GM21737 (cell line): ENCODE measurements at regions not wholly inside any gene's neighbourhood (a gene's known extent, or its start where the extent isn't known, plus 50 kb on each side); places are given as distances from the start of the nearest gene placed in this dataset.
"Not testable (repeated sequence)": the region's sequence is repeated elsewhere in the genome, so short reads cannot be mapped to it uniquely, and the experiment has no call there.

Source experiments
- ATAC-seq: cut with Tn5 transposase; IDR thresholded peaks from one replicate; pipeline ENCODE4 v1.9.1; 2021; ENCODE audit warnings: mild to moderate bottlenecking, moderate library complexity; ENCODE audit not compliant: unreplicated experiment

GRCh38 chr3:151557068-151557840, 96.4 kb upstream of the IGSF10 start:
- ATAC-seq: no peak

GRCh38 chr3:151556596-151556995, 95.7 kb upstream of the IGSF10 start:
- no peak for ATAC-seq

- ATAC-seq: no peak
Observed at GRCh38 chr3:151555523-151555922, 94.7 kb upstream of the IGSF10 start.

- no peak for ATAC-seq
Observed at GRCh38 chr3:151553888-151554287, 93.0 kb upstream of the IGSF10 start.

- ATAC-seq: no peak
Observed at GRCh38 chr3:151552589-151552988, 91.7 kb upstream of the IGSF10 start.

GRCh38 chr3:151550642-151551041, 89.8 kb upstream of the IGSF10 start:
- no peak for ATAC-seq

GRCh38 chr3:151550025-151550618, 89.3 kb upstream of the IGSF10 start:
- no peak for ATAC-seq

GRCh38 chr3:151548195-151548594, 87.3 kb upstream of the IGSF10 start:
- no peak for ATAC-seq

GRCh38 chr3:151544164-151544548, 83.3 kb upstream of the IGSF10 start:
- no peak for ATAC-seq

- ATAC-seq: no peak
Observed at GRCh38 chr3:151541178-151541577, 80.3 kb upstream of the IGSF10 start.

GRCh38 chr3:151539599-151539998, 78.7 kb upstream of the IGSF10 start:
- no peak for ATAC-seq

- ATAC-seq: no peak
Observed at GRCh38 chr3:151538456-151539393, 77.9 kb upstream of the IGSF10 start.

- ATAC-seq: no peak
Observed at GRCh38 chr3:151537726-151538125, 76.9 kb upstream of the IGSF10 start.

GRCh38 chr3:151526757-151527156, 65.9 kb upstream of the IGSF10 start:
- ATAC-seq: no peak

GRCh38 chr3:151520105-151520504, 59.2 kb upstream of the IGSF10 start:
- ATAC-seq: no peak

GRCh38 chr3:151511433-151511832, 50.6 kb upstream of the IGSF10 start:
- not testable (repeated sequence) for ATAC-seq
